Endothelial cell of umbilical vein (primary cell): ENCODE measurements at regions not wholly inside any gene's neighbourhood (a gene's known extent, or its start where the extent isn't known, plus 50 kb on each side); places are given as distances from the start of the nearest gene placed in this dataset.

Experiments used
- BruUV-seq: library from RNA; stranded (reverse); fragments of 400-500 nt; replicated peaks from 2 replicates; lab custom pipeline; 2021; lab: Mats Ljungman, UMichigan
- CTCF ChIA-PET: fragments of 300-600, 350-600 bp; sonication (Branson Sonifier 250); formaldehyde crosslinking; loops from one replicate; lab custom pipeline; 2021; ENCODE audit warnings: antibody characterized with exemption, inconsistent platforms; lab: Charles Lee
- POLR2A ChIA-PET: fragments of 300-600, 350-600 bp; sonication (Branson Sonifier 250); formaldehyde crosslinking; loops from one replicate; lab custom pipeline; 2021; ENCODE audit warnings: antibody characterized with exemption, inconsistent platforms; lab: Charles Lee
- DNase-seq: peaks from one replicate; pipeline ENCODE4 v3.0.0-alpha.2; 2011; ENCODE audit warnings: low read depth, low spot score
- FAIRE-seq: peaks from 2 replicates; lab custom pipeline; 2011; peaks lifted over from hg19 to GRCh38; lab: Jason Lieb, UNC
- H2AFZ ChIP-seq: 2 replicates; pipeline ENCODE4 v1.6.0; 2012; ENCODE audit warnings: low read depth, low read length, control low read depth, inconsistent platforms
- H3K27ac ChIP-seq: 2 replicates; pipeline ENCODE4 v1.5.1; 2011; ENCODE audit warnings: low read depth, mild to moderate bottlenecking, control low read depth, low read length, moderate library complexity; ENCODE audit not compliant: insufficient read depth
- H3K27me3 ChIP-seq, 2 experiments: 2 replicates each; pipeline versions ENCODE4 v1.6.0 to v1.6.1; 2011; ENCODE audit warnings: low read length in 2 of 2, mixed read lengths in 1 of 2; ENCODE audit not compliant: control insufficient read depth in 2 of 2, insufficient read depth in 2 of 2
- H3K36me3 ChIP-seq, 2 experiments: 2 replicates in 1 of 2; 3 replicates in 1 of 2; pipeline ENCODE4 v1.5.1; 2011; ENCODE audit warnings: low read length in 2 of 2, mild to moderate bottlenecking in 1 of 2, moderate library complexity in 1 of 2; ENCODE audit not compliant: control insufficient read depth in 2 of 2, insufficient read depth in 2 of 2; ENCODE audit errors: extremely low read depth in 1 of 2
- H3K4me1 ChIP-seq: 3 replicates; pipeline ENCODE4 v1.5.1; 2011; ENCODE audit warnings: mild to moderate bottlenecking, low read length; ENCODE audit not compliant: control insufficient read depth, insufficient read depth; ENCODE audit errors: extremely low read depth
- H3K4me2 ChIP-seq: 2 replicates; pipeline ENCODE4 v1.6.1; 2011; ENCODE audit warnings: low read length, control low read depth, mixed read lengths; ENCODE audit not compliant: insufficient read depth
- H3K4me3 ChIP-seq, 3 experiments: fragments of 200-600 bp in 1 of 3; sonication (generic), shearing (Covaris generic) in 1 of 3; replicated peaks in 1 of 3; 2 replicates each; pipeline ENCODE4 v1.5.1; 2011 to 2016; ENCODE audit warnings: control low read depth in 3 of 3, low read length in 3 of 3, mild to moderate bottlenecking in 2 of 3, inconsistent platforms in 1 of 3, low read depth in 1 of 3, moderate library complexity in 1 of 3; ENCODE audit not compliant: insufficient read depth in 1 of 3
- H3K79me2 ChIP-seq: 2 replicates; pipeline ENCODE4 v1.6.0; 2012; ENCODE audit warnings: low read length, inconsistent platforms; ENCODE audit not compliant: control insufficient read depth, insufficient read depth
- H3K9ac ChIP-seq: replicated peaks from 2 replicates; pipeline ENCODE3; 2011; ENCODE audit warnings: low read length, control low read depth; ENCODE audit not compliant: insufficient read depth; ENCODE audit errors: extremely low read depth
- H3K9me1 ChIP-seq: replicated peaks from 3 replicates; pipeline ENCODE4 v1.6.0; 2011; ENCODE audit warnings: mild to moderate bottlenecking, low read length; ENCODE audit not compliant: control insufficient read depth, insufficient read depth; ENCODE audit errors: extremely low read depth
- H3K9me3 ChIP-seq: replicated peaks from 2 replicates; pipeline ENCODE4 v1.5.1; 2012; ENCODE audit warnings: low read length, inconsistent platforms; ENCODE audit not compliant: control insufficient read depth, insufficient read depth
- H4K20me1 ChIP-seq: replicated peaks from 2 replicates; pipeline ENCODE3; 2011; ENCODE audit warnings: mild to moderate bottlenecking, low read length; ENCODE audit not compliant: control insufficient read depth, insufficient read depth; ENCODE audit errors: extremely low read depth
- EZH2 ChIP-seq: IDR thresholded peaks from 2 replicates; pipeline ENCODE4 v1.6.1; 2012; ENCODE audit warnings: borderline replicate concordance, low read depth, mild to moderate bottlenecking, moderate library complexity, low read length, inconsistent platforms; ENCODE audit not compliant: severe bottlenecking
- FOS ChIP-seq: IDR thresholded peaks from 2 replicates; pipeline ENCODE4 v1.6.1; 2011; ENCODE audit warnings: mild to moderate bottlenecking, low read length, moderate library complexity, borderline replicate concordance; ENCODE audit not compliant: insufficient read depth
- GATA2 ChIP-seq: IDR thresholded peaks from 2 replicates; pipeline ENCODE4 v1.7.0; 2011; ENCODE audit warnings: low read depth, mild to moderate bottlenecking, moderate library complexity, mixed read lengths, low read length; ENCODE audit not compliant: insufficient read length, insufficient read depth
- JUN ChIP-seq: IDR thresholded peaks from 2 replicates; pipeline ENCODE4 v1.6.1; 2011; ENCODE audit warnings: borderline replicate concordance, low read depth; ENCODE audit not compliant: insufficient read length, insufficient read depth
- MYC ChIP-seq: IDR thresholded peaks from one replicate; pipeline ENCODE4 v1.6.1; 2011; ENCODE audit warnings: mild to moderate bottlenecking, low read depth, low read length
- POLR2A ChIP-seq: IDR thresholded peaks from 2 replicates; pipeline ENCODE4 v1.6.1; 2012; ENCODE audit warnings: low read depth, mild to moderate bottlenecking, control low read depth, low read length
- POLR2AphosphoS5 ChIP-seq: IDR thresholded peaks from 2 replicates; pipeline ENCODE4 v1.6.1; 2012; ENCODE audit warnings: low read depth, mild to moderate bottlenecking, control low read depth, low read length, moderate library complexity; ENCODE audit not compliant: insufficient read depth
- dilution Hi-C: fragments of 300-500 bp; cut with MboI; formaldehyde crosslinking; loops from one replicate; pipeline ENCODE4 v1.15.0; 2019; ENCODE audit warnings: low sequenced_read_pairs; ENCODE audit not compliant: extremely low pct_ligation_motif_present
- intact Hi-C: fragments of 100-400 bp; cut with micrococcal nuclease; formaldehyde crosslinking; loops from one replicate; pipeline ENCODE4 v1.10.0; 2022
- TF ChIP-seq, protein P1 (sequence below): IDR thresholded peaks from 2 replicates; pipeline ENCODE4 v1.6.1; 2011; ENCODE audit not compliant: insufficient read depth, insufficient read length
- TF ChIP-seq, protein P2 (sequence below), 2 donors: IDR thresholded peaks; 1 replicate in 1 of 2; 2 replicates in 1 of 2; pipeline ENCODE4 v1.5.1; 2011; ENCODE audit warnings: low read length in 2 of 2, mild to moderate bottlenecking in 2 of 2, moderate library complexity in 2 of 2, control low read depth in 1 of 2, inconsistent platforms in 1 of 2, low read depth in 1 of 2; ENCODE audit not compliant: insufficient read depth in 1 of 2; ENCODE audit errors: extremely low read depth in 1 of 2

DNA sequence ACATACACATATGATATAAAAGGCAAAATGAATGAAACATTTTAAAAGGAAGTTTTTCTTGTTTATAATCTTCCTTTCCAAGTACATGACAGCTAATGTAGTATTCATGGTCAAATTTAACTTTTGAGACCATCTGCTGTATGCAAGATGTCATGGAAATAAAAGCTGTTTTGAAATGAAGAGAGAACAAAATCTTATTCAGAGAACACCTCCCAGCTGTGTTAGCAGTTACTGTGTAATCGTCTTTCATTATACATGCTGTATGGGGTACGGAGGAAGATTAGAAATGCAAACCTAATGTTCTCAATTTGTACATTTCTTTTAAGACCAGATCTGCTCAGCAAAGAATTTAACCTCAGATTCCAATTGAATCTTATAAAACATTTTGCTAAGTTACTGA, 1182.3 kb downstream of the OTOL1 start:
- H4K20me1 ChIP-seq: no peaks in the 10 kb centered on the region
- dilution Hi-C loops: no loop called here
- H2AFZ ChIP-seq: no peak overlapping the region
- BruUV-seq: no TSS peak
- H3K27ac ChIP-seq: no peak overlapping the region
- intact Hi-C loops: no loop called here
- ChIA-PET POLR2A (no interaction called here), CTCF (no interaction called here)
- no peaks in the 10 kb centered on the region for H3K27me3 ChIP-seq
- TF ChIP-seq JUN (no peak), POLR2A (no peak), POLR2AphosphoS5 (no peak), FOS (no peak), GATA2 (no peak), MYC (no peak), EZH2 (no peak)
- TF ChIP-seq, protein P1, sequence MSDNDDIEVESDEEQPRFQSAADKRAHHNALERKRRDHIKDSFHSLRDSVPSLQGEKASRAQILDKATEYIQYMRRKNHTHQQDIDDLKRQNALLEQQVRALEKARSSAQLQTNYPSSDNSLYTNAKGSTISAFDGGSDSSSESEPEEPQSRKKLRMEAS: no peak
- TF ChIP-seq, protein P2, sequence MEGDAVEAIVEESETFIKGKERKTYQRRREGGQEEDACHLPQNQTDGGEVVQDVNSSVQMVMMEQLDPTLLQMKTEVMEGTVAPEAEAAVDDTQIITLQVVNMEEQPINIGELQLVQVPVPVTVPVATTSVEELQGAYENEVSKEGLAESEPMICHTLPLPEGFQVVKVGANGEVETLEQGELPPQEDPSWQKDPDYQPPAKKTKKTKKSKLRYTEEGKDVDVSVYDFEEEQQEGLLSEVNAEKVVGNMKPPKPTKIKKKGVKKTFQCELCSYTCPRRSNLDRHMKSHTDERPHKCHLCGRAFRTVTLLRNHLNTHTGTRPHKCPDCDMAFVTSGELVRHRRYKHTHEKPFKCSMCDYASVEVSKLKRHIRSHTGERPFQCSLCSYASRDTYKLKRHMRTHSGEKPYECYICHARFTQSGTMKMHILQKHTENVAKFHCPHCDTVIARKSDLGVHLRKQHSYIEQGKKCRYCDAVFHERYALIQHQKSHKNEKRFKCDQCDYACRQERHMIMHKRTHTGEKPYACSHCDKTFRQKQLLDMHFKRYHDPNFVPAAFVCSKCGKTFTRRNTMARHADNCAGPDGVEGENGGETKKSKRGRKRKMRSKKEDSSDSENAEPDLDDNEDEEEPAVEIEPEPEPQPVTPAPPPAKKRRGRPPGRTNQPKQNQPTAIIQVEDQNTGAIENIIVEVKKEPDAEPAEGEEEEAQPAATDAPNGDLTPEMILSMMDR (IDR thresholded peaks at IDR 0.05; ENCODE audit: extremely low read depth in 1 of 2, insufficient read depth in 1 of 2, low read depth in 1 of 2, low read length in 2 of 2): no peak
- H3K9me3 ChIP-seq: no peaks in the 10 kb centered on the region
- H3K9me1 ChIP-seq: no peaks in the 10 kb centered on the region
- H3K9ac ChIP-seq: no peak overlapping the region
- DNase-seq (no peak), FAIRE-seq (no peak)
- H3K4me1 ChIP-seq: no peaks in the 10 kb centered on the region
- H3K79me2 ChIP-seq: no peaks in the 10 kb centered on the region
- H3K4me3 ChIP-seq: no peak overlapping the region
- no peak overlapping the region for H3K4me2 ChIP-seq
- H3K36me3 ChIP-seq: no peaks in the 10 kb centered on the region
